SU-DHL-6 (cell line): ENCODE measurements at regions not wholly inside any gene's neighbourhood (a gene's known extent, or its start where the extent isn't known, plus 50 kb on each side); places are given as distances from the start of the nearest gene placed in this dataset.
"Not testable (repeated sequence)": the region's sequence is repeated elsewhere in the genome, so short reads cannot be mapped to it uniquely, and the experiment has no call there.

ENCODE experiments used
- H2AFZ ChIP-seq: fragments of 200-600 bp; sonication (generic); 2 replicates; pipeline ENCODE4 v1.6.1; 2014; ENCODE audit warnings: low read depth, mild to moderate bottlenecking, moderate library complexity, mixed read lengths, antibody characterized with exemption, low read length; ENCODE audit not compliant: severe bottlenecking
- H3F3A ChIP-seq: fragments of 200-600 bp; shearing (Covaris generic); 2 replicates; pipeline ENCODE4 v1.6.0; 2016; ENCODE audit warnings: antibody characterized with exemption, mild to moderate bottlenecking; ENCODE audit not compliant: insufficient read depth
- H3K27ac ChIP-seq: fragments of 200-600 bp; sonication (generic); 2 replicates; pipeline ENCODE4 v1.5.1; 2016; ENCODE audit warnings: low read depth, mild to moderate bottlenecking, low read length, moderate library complexity, mixed read lengths
- H3K27me3 ChIP-seq: fragments of 200-600 bp; sonication (generic), shearing (Covaris generic); 2 replicates; pipeline ENCODE4 v1.6.0; 2014; ENCODE audit warnings: mild to moderate bottlenecking, low read length
- H3K36me3 ChIP-seq: fragments of 200-600 bp; sonication (generic); 2 replicates; pipeline ENCODE4 v1.6.1; 2014; ENCODE audit warnings: mild to moderate bottlenecking, low read length, mixed read lengths
- H3K4me2 ChIP-seq: fragments of 300-600, 200-600 bp; shearing (Covaris generic), sonication (generic); 2 replicates; pipeline ENCODE4 v1.6.0; 2014; ENCODE audit warnings: low read length, low read depth, mild to moderate bottlenecking; ENCODE audit not compliant: poor library complexity, severe bottlenecking
- H3K4me3 ChIP-seq: fragments of 200-600 bp; sonication (generic); 2 replicates; pipeline ENCODE4 v1.5.1; 2014; ENCODE audit warnings: antibody characterized with exemption, low read length, mild to moderate bottlenecking, mixed read lengths; ENCODE audit not compliant: insufficient read depth, poor library complexity, severe bottlenecking
- H3K79me2 ChIP-seq: fragments of 200-600 bp; sonication (generic); 2 replicates; pipeline ENCODE4 v1.6.1; 2014; ENCODE audit warnings: mild to moderate bottlenecking, low read length, moderate library complexity; ENCODE audit not compliant: insufficient read depth
- H3K9ac ChIP-seq: fragments of 200-600 bp; sonication (generic); 2 replicates; pipeline ENCODE4 v1.7.0; 2014; ENCODE audit warnings: mild to moderate bottlenecking, low read length
- H3K9me2 ChIP-seq: fragments of 200-600 bp; sonication (generic); replicated peaks from 2 replicates; pipeline ENCODE4 v1.6.1; 2014; ENCODE audit warnings: low read length; ENCODE audit not compliant: insufficient read depth
- H3K9me3 ChIP-seq: fragments of 200-600 bp; sonication (generic); 2 replicates; pipeline ENCODE4 v1.6.1; 2014; ENCODE audit warnings: low read length, mixed read lengths; ENCODE audit not compliant: insufficient read depth
- H4K20me1 ChIP-seq: fragments of 200-600 bp; sonication (generic); 2 replicates; pipeline ENCODE4 v1.6.1; 2014; ENCODE audit warnings: low read depth, mild to moderate bottlenecking, antibody characterized with exemption, low read length, moderate library complexity, mixed read lengths
- CTCF ChIP-seq: fragments of 200-600 bp; sonication (generic); IDR thresholded peaks from one replicate; pipeline ENCODE4 v1.5.1; 2017; ENCODE audit warnings: antibody characterized with exemption, mild to moderate bottlenecking, low read length, moderate library complexity; ENCODE audit not compliant: insufficient read depth, poor library complexity, severe bottlenecking
- EZH2phosphoT487 ChIP-seq: fragments of 200-600 bp; sonication (generic), shearing (Covaris generic); conservative IDR thresholded peaks from 2 replicates; pipeline ENCODE4 v1.6.1; 2018; ENCODE audit warnings: mild to moderate bottlenecking, antibody characterized with exemption, low read length, moderate library complexity, mixed read lengths

DNA sequence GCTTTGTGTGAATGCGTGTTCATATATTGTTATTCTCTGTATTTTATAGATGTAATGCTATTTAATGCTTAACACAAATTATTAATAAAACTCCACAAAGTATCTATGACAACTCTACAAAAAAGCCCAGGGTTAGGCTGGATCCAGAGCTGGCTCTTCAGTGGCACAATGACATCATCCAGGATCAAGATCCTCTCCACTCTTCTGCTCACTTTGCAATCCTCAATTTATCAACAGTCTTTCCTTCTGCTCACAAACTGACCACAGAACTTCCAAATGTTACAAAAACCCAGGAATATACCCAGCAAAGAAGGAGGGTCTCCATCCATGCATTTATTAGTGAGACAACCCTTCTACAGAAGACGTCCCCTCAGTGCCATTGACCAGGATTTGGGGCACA lies 132.3 kb downstream of the HNRNPD start:
- H2AFZ ChIP-seq, result no peak overlapping the region

DNA sequence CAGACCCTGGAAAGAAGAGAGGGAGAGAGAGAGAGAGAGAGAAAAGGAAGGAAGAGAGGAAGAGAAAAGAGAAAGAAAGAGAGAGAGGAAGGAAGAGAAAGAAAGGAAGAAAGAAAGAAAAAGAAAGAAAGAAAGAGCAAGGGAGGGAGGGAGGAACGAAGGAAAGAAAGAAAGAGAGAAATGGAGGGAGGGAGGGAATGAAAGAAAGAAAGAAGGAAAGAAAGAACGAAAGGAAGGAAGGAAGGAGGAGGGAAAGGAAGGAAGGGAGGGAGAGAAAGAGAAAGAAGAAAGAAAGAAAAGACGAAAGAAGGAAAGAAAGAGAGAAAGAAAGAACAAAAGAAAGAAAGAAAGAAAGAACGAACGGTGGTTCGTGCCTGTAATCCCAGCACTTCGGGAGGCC lies 133.4 kb downstream of the HNRNPD start:
- Histone ChIP-seq H2AFZ (no peak overlapping the region), H3K79me2 (no peaks in the 10 kb centered on the region), H3F3A (no peaks in the 10 kb centered on the region), H3K9me3 (no peaks in the 10 kb centered on the region), H4K20me1 (no peaks in the 10 kb centered on the region), H3K9me2 (no peaks in the 10 kb centered on the region), H3K4me2 (no peak overlapping the region), H3K36me3 (no peaks in the 10 kb centered on the region), H3K9ac (no peak overlapping the region), H3K27ac (no peak overlapping the region), H3K4me3 (no peak overlapping the region), H3K27me3 (no peaks in the 10 kb centered on the region)
- TF ChIP-seq EZH2phosphoT487 (no peak), CTCF (no peak)

More for the DNA sequence above, 132.3 kb downstream of the HNRNPD start:
- Histone ChIP-seq H3K79me2 (no peaks in the 10 kb centered on the region), H3K4me2 (no peak overlapping the region), H3K9me3 (no peaks in the 10 kb centered on the region), H4K20me1 (no peaks in the 10 kb centered on the region), H3F3A (no peaks in the 10 kb centered on the region), H3K36me3 (no peaks in the 10 kb centered on the region), H3K9ac (no peak overlapping the region), H3K9me2 (no peaks in the 10 kb centered on the region), H3K27ac (no peak overlapping the region), H3K27me3 (no peaks in the 10 kb centered on the region), H3K4me3 (no peak overlapping the region)
- TF ChIP-seq EZH2phosphoT487 (no peak), CTCF (no peak)

DNA sequence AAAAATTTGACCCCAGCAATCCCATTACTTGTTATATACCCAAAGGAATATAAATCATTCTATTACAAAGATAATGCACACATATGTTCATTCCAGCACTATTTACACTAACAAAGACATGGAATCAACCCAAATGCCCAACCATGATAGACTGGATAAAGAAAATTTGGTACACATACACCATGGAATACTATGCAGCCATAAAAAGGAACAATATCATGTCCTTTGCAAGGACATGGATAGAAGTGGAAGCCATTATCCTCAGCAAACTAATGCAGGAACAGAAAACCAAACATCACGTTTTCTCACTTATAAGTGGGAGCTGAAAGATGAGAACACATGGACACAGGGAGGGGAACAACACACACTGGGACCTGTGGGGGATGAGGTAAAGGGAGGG lies 136.6 kb downstream of the HNRNPD start:
- not testable (repeated sequence) for H3K27ac ChIP-seq, H3K4me3 ChIP-seq, H3F3A ChIP-seq, H3K4me2 ChIP-seq, H3K9ac ChIP-seq, H3K9me3 ChIP-seq, H2AFZ ChIP-seq, H3K79me2 ChIP-seq, H3K36me3 ChIP-seq, H3K9me2 ChIP-seq, H3K27me3 ChIP-seq, H4K20me1 ChIP-seq

GRCh38 chr4:82235346-82235745 lies 138.4 kb downstream of the HNRNPD start:
- Histone ChIP-seq H4K20me1 (no peaks in the 10 kb centered on the region), H3K79me2 (no peaks in the 10 kb centered on the region), H2AFZ (no peak overlapping the region), H3K27ac (no peak overlapping the region), H3K9me3 (no peaks in the 10 kb centered on the region), H3K27me3 (no peaks in the 10 kb centered on the region), H3K4me3 (no peak overlapping the region), H3K4me2 (no peak overlapping the region), H3K9ac (no peak overlapping the region), H3F3A (no peaks in the 10 kb centered on the region), H3K36me3 (no peaks in the 10 kb centered on the region), H3K9me2 (no peaks in the 10 kb centered on the region)
- no peak for TF ChIP-seq CTCF
- TF ChIP-seq EZH2phosphoT487, result no peak
